ENCODE measurements at regions not wholly inside any gene's neighbourhood (a gene's known extent, or its start where the extent isn't known, plus 50 kb on each side); places are given as distances from the start of the nearest gene placed in this dataset.
"Not testable (repeated sequence)": the region's sequence is repeated elsewhere in the genome, so short reads cannot be mapped to it uniquely, and the experiment has no call there.

DNA sequence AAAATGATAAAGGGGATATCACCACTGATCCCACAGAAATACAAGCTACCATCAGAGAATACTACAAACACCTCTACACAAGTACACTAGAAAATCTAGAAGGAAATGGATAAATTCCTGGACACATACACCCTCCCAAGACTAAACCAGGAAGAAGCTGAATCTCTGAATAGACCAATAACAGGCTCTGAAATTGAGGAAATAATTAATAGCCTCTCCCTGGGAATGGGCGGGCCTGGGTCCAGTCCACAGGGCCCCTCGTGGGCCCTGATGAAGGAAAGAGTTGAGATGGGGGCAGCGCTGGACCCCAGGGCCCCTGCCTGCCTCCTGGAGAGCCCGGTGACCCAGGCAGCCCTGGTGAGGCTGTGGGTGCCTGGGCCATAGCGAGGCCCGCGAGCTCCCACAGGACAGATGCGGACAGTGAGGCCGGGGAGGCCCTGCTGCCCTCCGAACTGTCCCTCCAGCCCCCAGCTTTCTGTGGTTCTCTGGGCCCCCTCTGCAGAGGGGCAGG is 154.0 kb downstream of the CCDC74A start:
- H3K27me3 Mint-ChIP-seq: peaks cover 16% of the 10 kb centered on the region
- peaks cover 52% of the 10 kb centered on the region for H3K4me1 Mint-ChIP-seq
- peak overlapping the region; percentile 94 to 95 for H3K27ac Mint-ChIP-seq
- DNase-seq (peak in 1 of 2 donors; percentile 4), ATAC-seq (peak; percentile 33)
- peak overlapping the region; percentile 83 to 88 for H3K4me3 Mint-ChIP-seq
- H3K9me3 Mint-ChIP-seq: not testable (repeated sequence)

DNA sequence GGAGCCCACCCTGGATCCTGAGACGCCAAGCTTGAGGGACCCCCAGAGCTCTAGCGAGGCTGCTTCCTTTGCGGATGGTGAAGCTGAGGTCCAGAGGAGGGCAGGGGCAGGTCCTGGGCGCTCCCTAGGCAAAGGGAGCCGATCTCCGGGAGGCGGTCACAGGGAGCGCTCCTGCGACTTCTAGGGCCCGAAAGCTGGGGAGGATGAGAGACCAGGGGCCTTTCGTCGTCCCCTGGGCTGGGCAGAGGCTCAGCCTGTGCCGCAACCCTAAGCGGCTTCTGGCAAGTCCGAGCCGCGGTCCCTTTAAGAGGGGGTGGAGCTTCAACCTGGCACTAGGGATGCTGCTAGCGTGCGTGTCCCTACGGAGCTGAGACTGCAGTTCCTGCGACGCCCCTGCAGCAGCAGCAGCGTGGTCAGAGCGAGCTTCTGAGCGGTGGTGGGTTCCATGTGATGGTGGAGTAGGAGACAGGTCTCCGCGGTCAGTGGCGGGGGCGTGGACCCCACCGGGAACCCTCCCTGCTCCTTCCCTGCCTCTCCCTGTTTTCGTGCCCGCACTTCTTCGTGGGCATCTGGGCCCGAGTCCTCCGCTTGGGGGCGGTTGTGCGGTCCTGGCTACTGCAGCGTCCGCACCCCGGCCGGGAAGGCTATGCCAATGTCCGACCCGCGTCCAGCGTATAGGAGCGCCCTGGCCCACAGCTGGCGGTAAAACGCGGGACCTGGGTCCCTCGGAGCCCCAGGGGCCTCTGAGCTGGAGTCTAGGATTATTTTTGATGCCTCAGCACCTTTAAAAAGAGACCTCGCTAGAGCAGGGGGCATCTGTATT is 154.6 kb downstream of the CCDC74A start:
- Mint-ChIP-seq H3K9me3 (no peaks in the 10 kb centered on the region), H3K4me3 (peak overlapping the region; percentile 83 to 88), H3K27ac (peak overlapping the region; percentile 93 to 95), H3K4me1 (peaks cover 57% of the 10 kb centered on the region), H3K27me3 (peaks cover 11% of the 10 kb centered on the region)
- DNase-seq (peak; percentile 69 to 86), ATAC-seq (peak; percentile 98)

DNA sequence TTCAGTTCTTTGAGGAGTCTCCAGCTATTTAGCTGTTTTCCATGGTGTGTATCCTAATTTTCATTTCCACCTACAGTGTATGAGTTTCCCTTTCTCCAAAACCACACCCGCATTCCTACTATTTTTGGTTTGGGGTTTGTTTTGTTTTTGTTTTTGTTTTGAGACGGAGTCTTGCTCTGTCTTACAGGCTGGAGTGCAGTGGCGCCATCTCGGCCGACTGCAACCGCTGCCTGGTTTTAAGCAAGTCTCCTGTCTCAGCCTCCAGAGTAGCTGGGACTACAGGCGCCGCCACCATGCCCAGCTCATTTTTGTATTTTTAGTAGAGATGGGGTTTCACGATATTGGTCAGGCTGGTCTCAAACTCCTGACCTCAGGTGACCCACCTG is 155.2 kb downstream of the CCDC74A start:
- Mint-ChIP-seq H3K4me3 (peak overlapping the region; percentile 83 to 88), H3K27ac (peak overlapping the region; percentile 93 to 95), H3K27me3 (peaks cover 11% of the 10 kb centered on the region), H3K4me1 (peaks cover 58% of the 10 kb centered on the region)
- ATAC-seq: peak; percentile 57
- not testable (repeated sequence) for H3K9me3 Mint-ChIP-seq
- peak; percentile 23 to 36 for DNase-seq

DNA sequence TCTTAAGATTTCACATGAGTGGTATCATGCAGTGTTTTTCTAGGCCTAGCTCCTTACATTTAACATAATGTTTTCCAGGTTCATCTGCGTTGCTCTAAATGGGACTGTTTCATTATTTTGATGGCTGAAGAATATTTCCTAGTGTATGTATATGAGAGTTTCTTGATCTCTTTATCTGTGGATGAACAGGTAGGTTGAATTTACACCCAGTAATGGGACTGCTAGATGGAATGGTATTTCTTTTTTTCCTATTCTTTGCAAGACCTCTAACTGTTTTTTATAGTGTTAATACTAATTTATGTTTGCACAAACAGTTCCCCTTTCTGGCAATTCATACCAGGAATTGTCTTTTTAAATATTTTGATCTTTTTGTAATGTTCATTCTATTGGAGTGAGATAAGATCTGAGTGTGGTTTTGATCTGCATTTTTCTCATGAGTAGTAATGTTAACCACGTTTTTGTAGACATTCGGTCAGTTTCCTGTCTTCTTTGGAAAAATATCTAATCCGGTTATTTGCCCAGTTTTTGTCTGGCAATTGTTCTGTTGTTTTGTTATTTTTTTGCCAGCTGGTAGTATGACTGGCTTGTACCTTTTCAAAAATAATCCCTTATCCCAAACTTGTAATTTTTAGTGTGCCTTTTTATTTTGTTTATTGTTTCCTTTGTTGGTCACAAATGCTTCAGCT is 157.1 kb downstream of the CCDC74A start:
- not testable (repeated sequence) for ATAC-seq, H3K27ac Mint-ChIP-seq
- H3K4me3 Mint-ChIP-seq: peak overlapping the region; percentile 35 to 83

DNA sequence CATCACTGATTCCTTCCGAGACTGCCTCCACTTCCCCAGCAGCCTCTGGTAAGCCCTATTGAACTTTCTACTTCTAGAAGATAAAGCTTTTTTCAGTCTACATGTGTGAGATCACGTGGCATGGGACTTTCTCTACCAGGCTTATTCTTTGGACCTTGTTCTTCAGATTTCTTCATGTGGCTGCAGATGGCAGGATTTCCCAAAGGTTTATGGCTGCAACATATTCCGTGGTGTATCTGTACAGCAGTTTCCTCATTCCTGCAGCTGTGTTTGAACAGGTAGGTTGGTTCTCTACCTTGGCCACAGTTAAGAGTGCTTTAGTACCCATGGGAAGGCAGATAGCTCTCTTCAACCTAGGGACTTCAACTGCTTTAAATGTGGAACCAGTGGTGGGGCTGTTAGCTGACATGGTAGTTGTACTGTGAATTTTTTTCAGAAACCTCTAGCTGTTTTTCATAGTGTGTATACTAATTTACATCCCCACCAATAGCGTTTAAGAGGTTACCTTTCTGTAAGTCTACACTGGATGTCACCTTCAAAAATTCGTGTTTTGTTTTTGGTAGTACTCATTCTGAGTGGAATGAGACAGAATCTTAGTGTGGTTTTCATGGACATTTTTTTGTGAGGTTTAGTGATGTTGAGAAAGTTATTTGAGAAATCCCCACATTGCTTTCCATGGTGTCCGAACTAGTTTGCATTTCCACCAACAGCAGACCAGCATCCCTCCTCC is 158.6 kb downstream of the CCDC74A start:
- ATAC-seq, H3K4me3 Mint-ChIP-seq, DNase-seq, H3K27ac Mint-ChIP-seq: not testable (repeated sequence)
- Mint-ChIP-seq H3K9me3 (peaks cover 10 to 17% of the 10 kb centered on the region in 2 donors), H3K27me3 (peaks cover 10% of the 10 kb centered on the region), H3K4me1 (peaks cover 42% of the 10 kb centered on the region)

More for the DNA sequence above, 157.1 kb downstream of the CCDC74A start:
- peaks cover 11% of the 10 kb centered on the region for H3K27me3 Mint-ChIP-seq
- peaks cover 52% of the 10 kb centered on the region for H3K4me1 Mint-ChIP-seq
- DNase-seq, H3K9me3 Mint-ChIP-seq: not testable (repeated sequence)

DNA sequence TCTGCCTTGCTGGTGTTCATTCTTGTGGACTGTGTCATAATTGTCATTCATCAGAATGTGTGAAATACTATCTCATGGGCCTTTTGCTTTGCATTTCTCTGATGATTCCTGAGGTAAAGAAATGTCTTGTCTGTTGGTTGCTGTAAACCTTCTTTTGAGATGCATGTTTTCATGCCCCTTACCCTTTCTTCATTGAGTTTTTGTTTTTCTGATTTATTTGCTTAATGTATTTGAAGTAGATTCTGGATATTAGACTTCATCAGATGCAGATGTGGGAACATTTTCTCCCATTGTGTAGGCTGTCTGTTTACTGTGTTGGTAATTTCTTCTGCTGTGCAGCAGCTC is 159.2 kb downstream of the CCDC74A start:
- Mint-ChIP-seq H3K4me1 (peaks cover 37% of the 10 kb centered on the region), H3K9me3 (peaks cover 15 to 22% of the 10 kb centered on the region in 2 donors)
- H3K4me3 Mint-ChIP-seq, H3K27me3 Mint-ChIP-seq, H3K27ac Mint-ChIP-seq, ATAC-seq, DNase-seq: not testable (repeated sequence)

DNA sequence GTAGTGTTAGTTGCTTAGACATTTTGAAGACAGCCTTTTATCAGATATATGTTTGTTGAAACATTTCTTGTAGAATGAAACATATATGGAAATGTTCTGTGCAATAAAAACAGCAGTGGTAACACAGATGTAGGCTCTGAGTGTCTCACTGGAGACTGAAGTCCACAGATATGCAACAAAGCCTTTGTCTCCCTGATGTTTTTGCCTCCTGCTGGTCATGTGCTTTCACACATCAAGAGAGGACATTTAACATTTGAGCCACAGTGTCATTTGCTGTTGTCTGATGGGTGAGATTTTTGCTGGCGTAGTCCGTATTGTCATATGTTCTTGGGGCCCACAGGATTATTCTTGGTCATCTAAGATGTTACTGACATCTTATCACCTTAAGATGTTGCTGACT is 161.4 kb downstream of the CCDC74A start:
- H3K4me3 Mint-ChIP-seq, H3K27ac Mint-ChIP-seq, DNase-seq, ATAC-seq, H3K27me3 Mint-ChIP-seq: not testable (repeated sequence)
- H3K4me1 Mint-ChIP-seq: peaks cover 21% of the 10 kb centered on the region
- peaks cover 21 to 26% of the 10 kb centered on the region in 2 donors for H3K9me3 Mint-ChIP-seq

DNA sequence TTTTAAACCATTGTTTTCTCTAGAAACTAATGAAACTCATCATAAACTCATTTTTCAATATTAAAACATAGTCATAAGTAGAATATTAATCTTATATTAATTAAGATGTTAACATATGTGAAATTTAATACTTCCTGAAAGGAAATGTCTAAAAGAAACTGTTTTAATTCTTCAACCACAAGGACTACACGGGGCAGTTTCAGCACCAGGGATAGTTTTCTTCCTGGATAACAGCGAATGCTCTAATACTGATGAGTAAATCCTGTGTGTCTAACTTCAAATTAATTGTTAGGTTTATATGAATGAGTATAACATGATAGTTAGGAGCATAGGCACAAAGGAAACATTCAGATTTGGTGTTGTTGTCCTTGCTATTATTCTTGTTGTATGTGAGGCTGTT is 183.6 kb downstream of the CCDC74A start:
- DNase-seq, H3K9me3 Mint-ChIP-seq, H3K27ac Mint-ChIP-seq, H3K4me3 Mint-ChIP-seq, H3K4me1 Mint-ChIP-seq, ATAC-seq, H3K27me3 Mint-ChIP-seq: not testable (repeated sequence)

DNA sequence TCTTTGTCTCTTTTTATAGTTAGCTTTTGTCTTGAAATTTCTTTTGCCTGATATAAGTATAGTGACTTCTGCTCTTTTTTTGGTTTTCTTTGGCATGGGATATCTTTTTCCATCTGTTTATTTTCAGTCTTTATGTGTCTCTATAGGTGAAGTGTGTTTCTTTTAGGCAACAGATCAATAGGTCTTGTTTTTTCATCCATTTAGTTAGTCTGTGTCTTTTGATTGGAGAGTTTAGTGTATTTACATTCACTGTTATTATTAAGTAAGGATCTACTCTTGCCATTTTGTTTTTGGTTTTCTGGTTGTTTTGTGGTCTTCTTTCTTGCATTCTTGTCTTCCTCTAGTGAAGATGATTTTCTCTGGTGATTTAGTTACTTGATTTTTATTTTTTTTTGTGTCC is 190.2 kb downstream of the CCDC74A start:
- not testable (repeated sequence) for H3K27ac Mint-ChIP-seq, H3K4me3 Mint-ChIP-seq, ATAC-seq, H3K4me1 Mint-ChIP-seq, DNase-seq, H3K27me3 Mint-ChIP-seq, H3K9me3 Mint-ChIP-seq

DNA sequence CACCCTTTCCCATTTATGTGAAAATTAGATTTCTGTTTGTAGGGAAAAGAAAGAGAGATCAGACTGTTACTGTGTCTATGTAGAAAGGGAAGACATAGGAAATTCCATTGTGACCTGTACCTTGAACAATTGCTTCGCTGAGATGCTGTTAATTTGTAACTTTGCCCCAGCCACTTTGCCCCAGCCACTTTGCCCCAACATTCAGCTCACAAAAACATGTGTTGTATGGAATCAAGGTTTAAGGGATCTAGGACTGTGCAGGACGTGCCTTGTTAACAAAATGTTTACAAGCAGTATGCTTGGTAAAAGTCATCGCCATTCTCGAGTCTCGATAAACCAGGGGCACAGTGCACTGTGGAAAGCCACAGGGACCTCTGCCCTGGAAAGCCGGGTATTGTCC is 193.5 kb downstream of the CCDC74A start:
- not testable (repeated sequence) for H3K27me3 Mint-ChIP-seq, H3K4me3 Mint-ChIP-seq, H3K4me1 Mint-ChIP-seq, H3K27ac Mint-ChIP-seq, ATAC-seq, DNase-seq, H3K9me3 Mint-ChIP-seq

DNA sequence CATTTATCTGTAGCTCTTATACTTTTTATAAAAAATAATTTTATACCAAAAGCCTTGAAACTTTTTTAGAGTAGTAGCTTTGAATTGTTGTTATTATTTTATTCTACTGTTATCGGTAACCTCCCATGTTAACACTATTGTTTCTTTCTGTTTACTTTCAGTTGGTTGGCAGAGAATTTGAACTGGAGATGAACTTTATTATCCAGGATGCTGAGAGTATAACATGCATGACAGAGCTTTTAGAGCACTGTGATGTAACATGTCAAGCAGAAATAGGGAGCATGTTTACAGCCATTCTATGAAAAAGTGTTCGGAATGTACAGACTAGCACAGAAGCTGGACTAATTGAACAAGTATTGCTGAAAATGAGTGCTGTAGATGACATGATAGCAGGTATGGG is 194.6 kb downstream of the CCDC74A start:
- H3K27me3 Mint-ChIP-seq, DNase-seq, H3K4me3 Mint-ChIP-seq, ATAC-seq, H3K27ac Mint-ChIP-seq, H3K4me1 Mint-ChIP-seq, H3K9me3 Mint-ChIP-seq: not testable (repeated sequence)

DNA sequence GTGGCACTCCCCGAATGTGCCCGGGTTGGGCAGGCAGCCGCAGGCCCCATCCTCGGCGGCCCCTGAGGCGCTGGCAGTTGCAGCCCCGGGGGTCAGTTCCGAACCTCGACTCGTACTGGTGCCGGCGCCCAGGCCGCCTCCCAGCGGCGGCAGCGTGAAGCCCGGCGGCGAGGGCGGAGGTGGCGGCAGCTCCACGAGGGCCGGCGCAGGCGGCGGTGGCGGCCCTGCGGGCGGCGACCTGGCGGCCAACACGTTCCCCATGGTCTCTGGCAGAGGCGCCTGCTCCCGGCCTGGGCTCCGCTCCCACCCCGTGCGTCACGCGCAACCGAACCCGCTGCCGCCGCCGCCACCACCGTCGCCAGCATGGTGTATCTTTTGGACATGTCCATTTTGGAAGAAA is 196.3 kb downstream of the CCDC74A start:
- Mint-ChIP-seq H3K27ac (no peak overlapping the region), H3K9me3 (no peaks in the 10 kb centered on the region), H3K4me1 (no peaks in the 10 kb centered on the region), H3K27me3 (no peaks in the 10 kb centered on the region), H3K4me3 (no peak overlapping the region)
- no peak for DNase-seq
- peak; percentile 28 for ATAC-seq

DNA sequence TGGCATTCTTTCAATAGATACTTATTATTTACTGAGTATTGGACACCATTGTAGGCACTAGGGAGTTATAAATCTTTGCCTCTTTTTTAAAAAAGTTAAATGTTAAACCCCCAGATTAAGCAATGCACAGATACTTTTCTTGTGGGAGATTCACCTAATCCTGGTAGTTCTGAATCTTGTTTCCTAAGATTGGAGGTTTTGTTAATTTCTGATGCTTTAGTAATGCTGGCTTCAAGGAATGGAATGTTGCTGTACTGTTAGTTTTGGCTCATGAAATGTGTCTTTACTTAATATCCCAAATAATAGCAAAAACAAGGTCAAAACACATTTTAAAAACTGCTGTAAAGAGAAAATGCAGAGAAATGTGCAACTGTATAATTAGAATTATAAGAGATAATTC is 200.8 kb downstream of the CCDC74A start:
- not testable (repeated sequence) for H3K27me3 Mint-ChIP-seq, DNase-seq, ATAC-seq, H3K4me3 Mint-ChIP-seq, H3K4me1 Mint-ChIP-seq, H3K27ac Mint-ChIP-seq, H3K9me3 Mint-ChIP-seq

DNA sequence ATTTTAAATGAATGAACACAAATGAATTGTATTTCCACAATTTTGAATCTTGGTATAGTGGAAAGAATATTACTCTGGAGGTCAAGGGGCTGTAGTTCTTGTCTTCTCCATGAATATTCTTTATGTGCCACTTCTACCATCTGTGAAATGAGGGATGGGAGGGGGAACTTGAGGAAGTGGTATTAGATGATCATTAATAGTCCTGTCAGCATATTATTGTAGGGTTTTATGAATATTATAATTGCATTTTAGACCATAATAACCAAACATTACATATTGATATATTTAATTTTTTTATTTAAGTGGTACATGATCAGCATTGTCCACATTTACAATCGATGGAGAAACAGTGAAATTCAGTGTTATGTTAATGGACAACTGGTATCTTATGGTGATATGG is 205.8 kb downstream of the CCDC74A start:
- H3K27me3 Mint-ChIP-seq, DNase-seq, H3K27ac Mint-ChIP-seq, H3K4me1 Mint-ChIP-seq, H3K4me3 Mint-ChIP-seq, H3K9me3 Mint-ChIP-seq, ATAC-seq: not testable (repeated sequence)

DNA sequence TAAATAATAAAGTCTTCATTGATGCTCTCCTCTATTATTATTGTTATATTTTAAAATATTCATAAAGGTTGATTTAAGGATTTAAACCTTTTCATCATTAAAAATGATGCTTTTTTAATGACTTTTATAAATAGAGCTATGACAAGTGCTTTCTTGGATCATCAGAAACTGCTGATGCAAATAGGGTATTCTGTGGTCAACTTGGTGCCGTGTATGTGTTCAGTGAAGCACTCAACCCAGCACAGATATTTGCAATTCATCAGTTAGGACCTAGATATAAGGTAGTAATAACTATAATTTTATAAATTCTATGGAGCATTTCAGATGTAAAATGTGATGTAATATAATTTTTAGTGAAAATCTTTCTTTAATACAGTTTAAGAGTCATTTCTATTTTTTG is 208.7 kb downstream of the CCDC74A start:
- not testable (repeated sequence) for H3K4me3 Mint-ChIP-seq, H3K4me1 Mint-ChIP-seq, H3K9me3 Mint-ChIP-seq, H3K27ac Mint-ChIP-seq, DNase-seq, ATAC-seq, H3K27me3 Mint-ChIP-seq

Measured in stimulated activated naive CD8-positive, alpha-beta T cell treated with anti-CD3 and anti-CD28 coated beads, Interleukin-15, amount 100 ng/mL, for 72 hours (primary cell).